Endothelial cell of umbilical vein (primary cell): ENCODE measurements at regions not wholly inside any gene's neighbourhood (a gene's known extent, or its start where the extent isn't known, plus 50 kb on each side); places are given as distances from the start of the nearest gene placed in this dataset.

Experiments used
- BruUV-seq: library from RNA; stranded (reverse); fragments of 400-500 nt; replicated peaks from 2 replicates; lab custom pipeline; 2021; lab: Mats Ljungman, UMichigan
- CTCF ChIA-PET: fragments of 300-600, 350-600 bp; sonication (Branson Sonifier 250); formaldehyde crosslinking; loops from one replicate; lab custom pipeline; 2021; ENCODE audit warnings: antibody characterized with exemption, inconsistent platforms; lab: Charles Lee
- POLR2A ChIA-PET: fragments of 300-600, 350-600 bp; sonication (Branson Sonifier 250); formaldehyde crosslinking; loops from one replicate; lab custom pipeline; 2021; ENCODE audit warnings: antibody characterized with exemption, inconsistent platforms; lab: Charles Lee
- DNase-seq: peaks from one replicate; pipeline ENCODE4 v3.0.0-alpha.2; 2011; ENCODE audit warnings: low read depth, low spot score
- FAIRE-seq: peaks from 2 replicates; lab custom pipeline; 2011; peaks lifted over from hg19 to GRCh38; lab: Jason Lieb, UNC
- H2AFZ ChIP-seq: 2 replicates; pipeline ENCODE4 v1.6.0; 2012; ENCODE audit warnings: low read depth, low read length, control low read depth, inconsistent platforms
- H3K27ac ChIP-seq: 2 replicates; pipeline ENCODE4 v1.5.1; 2011; ENCODE audit warnings: low read depth, mild to moderate bottlenecking, control low read depth, low read length, moderate library complexity; ENCODE audit not compliant: insufficient read depth
- H3K27me3 ChIP-seq, 2 experiments: 2 replicates each; pipeline versions ENCODE4 v1.6.0 to v1.6.1; 2011; ENCODE audit warnings: low read length in 2 of 2, mixed read lengths in 1 of 2; ENCODE audit not compliant: control insufficient read depth in 2 of 2, insufficient read depth in 2 of 2
- H3K36me3 ChIP-seq, 2 experiments: 2 replicates in 1 of 2; 3 replicates in 1 of 2; pipeline ENCODE4 v1.5.1; 2011; ENCODE audit warnings: low read length in 2 of 2, mild to moderate bottlenecking in 1 of 2, moderate library complexity in 1 of 2; ENCODE audit not compliant: control insufficient read depth in 2 of 2, insufficient read depth in 2 of 2; ENCODE audit errors: extremely low read depth in 1 of 2
- H3K4me1 ChIP-seq: 3 replicates; pipeline ENCODE4 v1.5.1; 2011; ENCODE audit warnings: mild to moderate bottlenecking, low read length; ENCODE audit not compliant: control insufficient read depth, insufficient read depth; ENCODE audit errors: extremely low read depth
- H3K4me2 ChIP-seq: 2 replicates; pipeline ENCODE4 v1.6.1; 2011; ENCODE audit warnings: low read length, control low read depth, mixed read lengths; ENCODE audit not compliant: insufficient read depth
- H3K4me3 ChIP-seq, 3 experiments: fragments of 200-600 bp in 1 of 3; sonication (generic), shearing (Covaris generic) in 1 of 3; replicated peaks in 1 of 3; 2 replicates each; pipeline ENCODE4 v1.5.1; 2011 to 2016; ENCODE audit warnings: control low read depth in 3 of 3, low read length in 3 of 3, mild to moderate bottlenecking in 2 of 3, inconsistent platforms in 1 of 3, low read depth in 1 of 3, moderate library complexity in 1 of 3; ENCODE audit not compliant: insufficient read depth in 1 of 3
- H3K79me2 ChIP-seq: 2 replicates; pipeline ENCODE4 v1.6.0; 2012; ENCODE audit warnings: low read length, inconsistent platforms; ENCODE audit not compliant: control insufficient read depth, insufficient read depth
- H3K9ac ChIP-seq: replicated peaks from 2 replicates; pipeline ENCODE3; 2011; ENCODE audit warnings: low read length, control low read depth; ENCODE audit not compliant: insufficient read depth; ENCODE audit errors: extremely low read depth
- H3K9me1 ChIP-seq: replicated peaks from 3 replicates; pipeline ENCODE4 v1.6.0; 2011; ENCODE audit warnings: mild to moderate bottlenecking, low read length; ENCODE audit not compliant: control insufficient read depth, insufficient read depth; ENCODE audit errors: extremely low read depth
- H3K9me3 ChIP-seq: replicated peaks from 2 replicates; pipeline ENCODE4 v1.5.1; 2012; ENCODE audit warnings: low read length, inconsistent platforms; ENCODE audit not compliant: control insufficient read depth, insufficient read depth
- H4K20me1 ChIP-seq: replicated peaks from 2 replicates; pipeline ENCODE3; 2011; ENCODE audit warnings: mild to moderate bottlenecking, low read length; ENCODE audit not compliant: control insufficient read depth, insufficient read depth; ENCODE audit errors: extremely low read depth
- CTCF ChIP-seq, 2 donors: IDR thresholded peaks; 1 replicate in 1 of 2; 2 replicates in 1 of 2; pipeline ENCODE4 v1.5.1; 2011; ENCODE audit warnings: low read length in 2 of 2, mild to moderate bottlenecking in 2 of 2, moderate library complexity in 2 of 2, control low read depth in 1 of 2, inconsistent platforms in 1 of 2, low read depth in 1 of 2; ENCODE audit not compliant: insufficient read depth in 1 of 2; ENCODE audit errors: extremely low read depth in 1 of 2
- EZH2 ChIP-seq: IDR thresholded peaks from 2 replicates; pipeline ENCODE4 v1.6.1; 2012; ENCODE audit warnings: borderline replicate concordance, low read depth, mild to moderate bottlenecking, moderate library complexity, low read length, inconsistent platforms; ENCODE audit not compliant: severe bottlenecking
- FOS ChIP-seq: IDR thresholded peaks from 2 replicates; pipeline ENCODE4 v1.6.1; 2011; ENCODE audit warnings: mild to moderate bottlenecking, low read length, moderate library complexity, borderline replicate concordance; ENCODE audit not compliant: insufficient read depth
- GATA2 ChIP-seq: IDR thresholded peaks from 2 replicates; pipeline ENCODE4 v1.7.0; 2011; ENCODE audit warnings: low read depth, mild to moderate bottlenecking, moderate library complexity, mixed read lengths, low read length; ENCODE audit not compliant: insufficient read length, insufficient read depth
- JUN ChIP-seq: IDR thresholded peaks from 2 replicates; pipeline ENCODE4 v1.6.1; 2011; ENCODE audit warnings: borderline replicate concordance, low read depth; ENCODE audit not compliant: insufficient read length, insufficient read depth
- MAX ChIP-seq: IDR thresholded peaks from 2 replicates; pipeline ENCODE4 v1.6.1; 2011; ENCODE audit not compliant: insufficient read depth, insufficient read length
- MYC ChIP-seq: IDR thresholded peaks from one replicate; pipeline ENCODE4 v1.6.1; 2011; ENCODE audit warnings: mild to moderate bottlenecking, low read depth, low read length
- POLR2A ChIP-seq: IDR thresholded peaks from 2 replicates; pipeline ENCODE4 v1.6.1; 2012; ENCODE audit warnings: low read depth, mild to moderate bottlenecking, control low read depth, low read length
- POLR2AphosphoS5 ChIP-seq: IDR thresholded peaks from 2 replicates; pipeline ENCODE4 v1.6.1; 2012; ENCODE audit warnings: low read depth, mild to moderate bottlenecking, control low read depth, low read length, moderate library complexity; ENCODE audit not compliant: insufficient read depth
- dilution Hi-C: fragments of 300-500 bp; cut with MboI; formaldehyde crosslinking; loops from one replicate; pipeline ENCODE4 v1.15.0; 2019; ENCODE audit warnings: low sequenced_read_pairs; ENCODE audit not compliant: extremely low pct_ligation_motif_present
- intact Hi-C: fragments of 100-400 bp; cut with micrococcal nuclease; formaldehyde crosslinking; loops from one replicate; pipeline ENCODE4 v1.10.0; 2022

- dilution Hi-C loops = no loop called here
- Histone ChIP-seq H3K79me2 (no peaks in the 10 kb centered on the region), H3K4me1 (no peaks in the 10 kb centered on the region), H3K9me1 (no peaks in the 10 kb centered on the region), H3K9ac (no peak overlapping the region), H3K4me2 (no peak overlapping the region), H2AFZ (no peak overlapping the region), H3K27ac (no peak overlapping the region), H4K20me1 (no peaks in the 10 kb centered on the region), H3K36me3 (no peaks in the 10 kb centered on the region), H3K9me3 (no peaks in the 10 kb centered on the region), H3K27me3 (no peaks in the 10 kb centered on the region), H3K4me3 (no peak overlapping the region)
- CTCF ChIA-PET = no interaction called here
- FAIRE-seq (no peak), DNase-seq (no peak)
- no peak for TF ChIP-seq MYC
- no peak for TF ChIP-seq CTCF (IDR thresholded peaks at IDR 0.05; ENCODE audit: extremely low read depth in 1 of 2, insufficient read depth in 1 of 2, low read depth in 1 of 2, low read length in 2 of 2)
- TF ChIP-seq JUN = no peak
- TF ChIP-seq POLR2A = no peak
- no peak for TF ChIP-seq POLR2AphosphoS5
- TF ChIP-seq EZH2 = no peak
- BruUV-seq = no TSS peak
- intact Hi-C loops = no loop called here
- POLR2A ChIA-PET = no interaction called here
These were observed 171.8 kb downstream of the TRIM27 start for GRCh38 chr6:28751963-28752350.

GRCh38 chr6:28757429-28758045 is 166.2 kb downstream of the TRIM27 start:
- no peaks in the 10 kb centered on the region for H3K27me3 ChIP-seq
- H3K27ac ChIP-seq = no peak overlapping the region
- CTCF ChIA-PET = no interaction called here
- no peaks in the 10 kb centered on the region for H3K4me1 ChIP-seq
- BruUV-seq = no TSS peak
- DNase-seq (no peak), FAIRE-seq (no peak)
- POLR2A ChIA-PET = no interaction called here
- H3K9me3 ChIP-seq = no peaks in the 10 kb centered on the region
- no peaks in the 10 kb centered on the region for H4K20me1 ChIP-seq
- no peak for TF ChIP-seq POLR2A
- TF ChIP-seq JUN = no peak
- TF ChIP-seq EZH2 = no peak
- TF ChIP-seq MYC = no peak
- no peak for TF ChIP-seq FOS
- no peak for TF ChIP-seq MAX
- no peak for TF ChIP-seq CTCF (IDR thresholded peaks at IDR 0.05; ENCODE audit: extremely low read depth in 1 of 2, insufficient read depth in 1 of 2, low read depth in 1 of 2, low read length in 2 of 2)
- TF ChIP-seq POLR2AphosphoS5 = no peak
- no peak for TF ChIP-seq GATA2
- no peaks in the 10 kb centered on the region for H3K36me3 ChIP-seq
- H3K4me3 ChIP-seq = no peak overlapping the region
- no peak overlapping the region for H2AFZ ChIP-seq
- H3K9ac ChIP-seq = no peak overlapping the region
- no peaks in the 10 kb centered on the region for H3K9me1 ChIP-seq
- no peaks in the 10 kb centered on the region for H3K79me2 ChIP-seq
- no peak overlapping the region for H3K4me2 ChIP-seq
- dilution Hi-C loops (no loop called here), intact Hi-C loops (no loop called here)
